SK-N-SH (cell line): ENCODE measurements at regions not wholly inside any gene's neighbourhood (a gene's known extent, or its start where the extent isn't known, plus 50 kb on each side); places are given as distances from the start of the nearest gene placed in this dataset.

Source experiments
- CTCF ChIA-PET: fragments of 300-600, 350-600 bp; formaldehyde crosslinking; extraction: SDS; loops from one replicate; lab custom pipeline; 2021; lab: Yijun Ruan, JAX
- POLR2A ChIA-PET: fragments of 350-600 bp; sonication (Branson Sonifier 250); formaldehyde crosslinking; extraction: SDS; loops from one replicate; lab custom pipeline; 2020; ENCODE audit warnings: antibody characterized with exemption, inconsistent platforms; lab: Yijun Ruan, JAX
- DNase-seq: peaks from one replicate; pipeline ENCODE4 v3.0.0; 2012
- H2AFZ ChIP-seq: fragments of 200-600 bp; sonication (generic); 2 replicates; pipeline ENCODE4 v1.8.1; 2016; ENCODE audit warnings: antibody characterized with exemption, mild to moderate bottlenecking, low read depth
- H3F3A ChIP-seq: fragments of 200-600 bp; sonication (generic); replicated peaks from 2 replicates; pipeline ENCODE3; 2016; ENCODE audit warnings: antibody characterized with exemption, mild to moderate bottlenecking; ENCODE audit not compliant: insufficient read depth
- H3K27ac ChIP-seq, 2 experiments: fragments of 200-500 bp in 1 of 2; fragments of 200-600 bp in 1 of 2; sonication (Bioruptor generic) in 1 of 2; sonication (generic), shearing (Covaris generic) in 1 of 2; 2 replicates each; pipeline versions ENCODE4 v1.5.1 to v1.6.1; 2014 to 2016; ENCODE audit warnings: low read depth in 2 of 2, inconsistent platforms in 1 of 2, low read length in 1 of 2, mild to moderate bottlenecking in 1 of 2, mixed read lengths in 1 of 2
- H3K27me3 ChIP-seq: fragments of 200-600 bp; sonication (generic), shearing (Covaris generic); 2 replicates; pipeline ENCODE4 v1.6.1; 2016; ENCODE audit warnings: mixed run types; ENCODE audit not compliant: insufficient read depth
- H3K36me3 ChIP-seq, 2 experiments: fragments of 200-500 bp in 1 of 2; fragments of 200-600 bp in 1 of 2; sonication (Bioruptor generic) in 1 of 2; sonication (generic) in 1 of 2; replicated peaks in 1 of 2; 2 replicates each; pipeline versions ENCODE3 to v1.5.1; 2014 to 2016; ENCODE audit warnings: low read length in 1 of 2, mild to moderate bottlenecking in 1 of 2; ENCODE audit not compliant: insufficient read depth in 2 of 2, control insufficient read depth in 1 of 2
- H3K4me1 ChIP-seq, 2 experiments: fragments of 200-500 bp in 1 of 2; fragments of 200-600 bp in 1 of 2; sonication (Bioruptor generic) in 1 of 2; sonication (generic), shearing (Covaris generic) in 1 of 2; 2 replicates each; pipeline versions ENCODE4 v1.5.1 to v1.6.1; 2014 to 2016; ENCODE audit warnings: low read depth in 1 of 2, low read length in 1 of 2, mixed run types in 1 of 2; ENCODE audit not compliant: insufficient read depth in 2 of 2, control insufficient read depth in 1 of 2
- H3K4me2 ChIP-seq: fragments of 200-600 bp; sonication (generic), shearing (Covaris generic); 2 replicates; pipeline ENCODE4 v1.6.1; 2017; ENCODE audit warnings: mixed run types
- H3K4me3 ChIP-seq, 2 experiments: fragments of 200-500 bp in 1 of 2; fragments of 200-600 bp in 1 of 2; sonication (Bioruptor generic) in 1 of 2; sonication (generic), shearing (Covaris generic) in 1 of 2; 2 replicates each; pipeline versions ENCODE4 v1.5.1 to v1.8.1; 2014 to 2016; ENCODE audit warnings: low read depth in 2 of 2, inconsistent platforms in 1 of 2, low read length in 1 of 2, mild to moderate bottlenecking in 1 of 2, mixed read lengths in 1 of 2, moderate library complexity in 1 of 2
- H3K79me2 ChIP-seq: fragments of 200-600 bp; sonication (generic); 2 replicates; pipeline ENCODE4 v1.8.1; 2017; ENCODE audit warnings: mild to moderate bottlenecking; ENCODE audit not compliant: insufficient read depth
- H3K9ac ChIP-seq: fragments of 200-600 bp; sonication (generic); 2 replicates; pipeline ENCODE4 v1.6.1; 2017; ENCODE audit warnings: mixed run types
- H3K9me2 ChIP-seq: fragments of 200-600 bp; sonication (generic); 2 replicates; pipeline ENCODE4 v1.6.1; 2017; ENCODE audit warnings: mixed run types
- H3K9me3 ChIP-seq: fragments of 200-600 bp; sonication (generic); 2 replicates; pipeline ENCODE4 v1.6.1; 2017; ENCODE audit warnings: mixed run types, mild to moderate bottlenecking, moderate library complexity
- H4K20me1 ChIP-seq: fragments of 200-600 bp; sonication (generic); 2 replicates; pipeline ENCODE4 v1.6.1; 2017; ENCODE audit warnings: mild to moderate bottlenecking, mixed run types; ENCODE audit not compliant: insufficient read depth
- FOSL2 ChIP-seq: IDR thresholded peaks from 2 replicates; pipeline ENCODE4 v1.4.0; 2012; ENCODE audit warnings: low read depth, mild to moderate bottlenecking, moderate library complexity, borderline replicate concordance
- GATA2 ChIP-seq: sonication (generic); formaldehyde crosslinking; IDR thresholded peaks from 2 replicates; pipeline ENCODE4 v1.5.0; 2020; ENCODE audit warnings: mild to moderate bottlenecking, missing genetic modification reagents
- JUND ChIP-seq: IDR thresholded peaks from 2 replicates; pipeline ENCODE4 v1.4.0; 2012
- MXI1 ChIP-seq: IDR thresholded peaks from 2 replicates; pipeline ENCODE4 v1.6.1; 2012; ENCODE audit warnings: mild to moderate bottlenecking, low read depth, low read length, improper control_type of control experiment
- REST ChIP-seq: IDR thresholded peaks from 2 replicates; pipeline ENCODE4 v1.6.1; 2012; ENCODE audit warnings: mild to moderate bottlenecking, low read depth, low read length, moderate library complexity
- RFX5 ChIP-seq: IDR thresholded peaks from 2 replicates; pipeline ENCODE4 v1.6.1; 2012; ENCODE audit warnings: mild to moderate bottlenecking, improper control_type of control experiment, low read length
- RXRA ChIP-seq: IDR thresholded peaks from 2 replicates; pipeline ENCODE4 v1.4.0; 2012; ENCODE audit warnings: low read depth, mild to moderate bottlenecking, borderline replicate concordance
- USF2 ChIP-seq: fragments of 150-350 bp; IDR thresholded peaks from 2 replicates; pipeline ENCODE4 v1.6.1; 2017; ENCODE audit warnings: antibody characterized with exemption, low read length, low read depth, borderline replicate concordance
- ZBTB33 ChIP-seq: IDR thresholded peaks from 2 replicates; pipeline ENCODE4 v1.4.0; 2012; ENCODE audit warnings: low read depth, borderline replicate concordance
- WGBS: methylation state at CpG from one replicate; pipeline ENCODE4 v1.1.6; 2017; ENCODE audit warnings: low lambda C conversion rate; 5-methylcytosine and 5-hydroxymethylcytosine counted together
- TF ChIP-seq, protein P1 (sequence below): IDR thresholded peaks from 2 replicates; pipeline ENCODE4 v1.4.0; 2012; ENCODE audit warnings: low read depth
- TF ChIP-seq, protein P2 (sequence below): fragments of 200-600 bp; sonication (generic); IDR thresholded peaks from 2 replicates; pipeline ENCODE4 v1.6.1; 2017; ENCODE audit warnings: antibody characterized with exemption, mild to moderate bottlenecking, moderate library complexity

DNA sequence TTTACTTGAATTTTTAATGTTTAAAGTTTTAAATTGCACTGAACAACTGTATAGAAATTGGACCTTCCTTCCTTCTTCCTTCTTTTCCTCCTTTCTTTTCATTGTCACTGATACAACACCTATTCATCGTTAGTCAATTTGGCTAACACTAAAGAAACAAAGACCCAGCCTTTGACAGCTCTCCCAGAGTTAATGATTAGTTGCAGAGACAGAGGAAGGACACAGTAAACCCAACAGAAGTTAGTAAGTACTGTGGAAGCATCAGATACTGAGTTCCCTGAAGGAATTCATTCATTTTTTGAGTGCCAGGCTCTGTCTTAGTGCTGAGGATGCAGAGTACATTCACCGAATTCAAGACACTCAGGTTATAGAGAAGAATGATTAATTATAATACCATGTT, 77.9 kb upstream of the RAB27B start:
- ChIA-PET CTCF (interaction anchor here (0.8 kb wide), 1 partner anchor 19 kb away, joined by 3 read pairs; no protein-coding TSS in a partner anchor), POLR2A (no interaction called here)
- no peaks in the 10 kb centered on the region for H3K4me1 ChIP-seq
- H3K9ac ChIP-seq, result no peak overlapping the region
- 83% methylated on average over 2 of the region's 2 CpGs for WGBS
- H3F3A ChIP-seq, result no peaks in the 10 kb centered on the region
- no peak overlapping the region for H3K4me2 ChIP-seq
- H2AFZ ChIP-seq, result no peak overlapping the region
- no peak overlapping the region for H3K4me3 ChIP-seq
- no peaks in the 10 kb centered on the region for H3K9me2 ChIP-seq
- no peaks in the 10 kb centered on the region for H3K9me3 ChIP-seq
- no peak overlapping the region for H3K27ac ChIP-seq
- TF ChIP-seq FOSL2 (no peak), RFX5 (no peak), GATA2 (CRISPR knock-in tag) (no peak), RXRA (no peak), JUND (no peak), MXI1 (no peak), ZBTB33 (no peak), REST (no peak), USF2 (no peak)
- TF ChIP-seq, protein P1, sequence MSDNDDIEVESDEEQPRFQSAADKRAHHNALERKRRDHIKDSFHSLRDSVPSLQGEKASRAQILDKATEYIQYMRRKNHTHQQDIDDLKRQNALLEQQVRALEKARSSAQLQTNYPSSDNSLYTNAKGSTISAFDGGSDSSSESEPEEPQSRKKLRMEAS, result no peak
- TF ChIP-seq, protein P2, sequence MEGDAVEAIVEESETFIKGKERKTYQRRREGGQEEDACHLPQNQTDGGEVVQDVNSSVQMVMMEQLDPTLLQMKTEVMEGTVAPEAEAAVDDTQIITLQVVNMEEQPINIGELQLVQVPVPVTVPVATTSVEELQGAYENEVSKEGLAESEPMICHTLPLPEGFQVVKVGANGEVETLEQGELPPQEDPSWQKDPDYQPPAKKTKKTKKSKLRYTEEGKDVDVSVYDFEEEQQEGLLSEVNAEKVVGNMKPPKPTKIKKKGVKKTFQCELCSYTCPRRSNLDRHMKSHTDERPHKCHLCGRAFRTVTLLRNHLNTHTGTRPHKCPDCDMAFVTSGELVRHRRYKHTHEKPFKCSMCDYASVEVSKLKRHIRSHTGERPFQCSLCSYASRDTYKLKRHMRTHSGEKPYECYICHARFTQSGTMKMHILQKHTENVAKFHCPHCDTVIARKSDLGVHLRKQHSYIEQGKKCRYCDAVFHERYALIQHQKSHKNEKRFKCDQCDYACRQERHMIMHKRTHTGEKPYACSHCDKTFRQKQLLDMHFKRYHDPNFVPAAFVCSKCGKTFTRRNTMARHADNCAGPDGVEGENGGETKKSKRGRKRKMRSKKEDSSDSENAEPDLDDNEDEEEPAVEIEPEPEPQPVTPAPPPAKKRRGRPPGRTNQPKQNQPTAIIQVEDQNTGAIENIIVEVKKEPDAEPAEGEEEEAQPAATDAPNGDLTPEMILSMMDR, result no peak
- TF ChIP-seq, all 33 proteins: peak for 0
- Histone ChIP-seq H3K27me3 (no peaks in the 10 kb centered on the region), H4K20me1 (no peaks in the 10 kb centered on the region), H3K36me3 (no peaks in the 10 kb centered on the region), H3K79me2 (no peaks in the 10 kb centered on the region)
- DNase-seq, result no peak
